RWPE2 (cell line): ENCODE measurements at regions not wholly inside any gene's neighbourhood (a gene's known extent, or its start where the extent isn't known, plus 50 kb on each side); places are given as distances from the start of the nearest gene placed in this dataset.

ENCODE experiments used
- ATAC-seq: fragments of 200-7000 bp; cut with Tn5 transposase; 3 replicates; pipeline ENCODE4 v1.9.1; 2021; ENCODE audit warnings: low read depth
- DNase-seq: peaks from one replicate; pipeline ENCODE4 v3.0.0-alpha.2; 2020; ENCODE audit warnings: low spot score
- H3K27ac ChIP-seq: fragments of 450-650 bp; 2 replicates; pipeline ENCODE4 v1.5.1; 2017; ENCODE audit warnings: mild to moderate bottlenecking; ENCODE audit not compliant: poor library complexity, severe bottlenecking
- H3K27me3 ChIP-seq: fragments of 250-450 bp; sonication (Bioruptor Pico); 2 replicates; pipeline ENCODE4 v1.5.1; 2021; ENCODE audit warnings: mild to moderate bottlenecking, moderate library complexity; ENCODE audit not compliant: insufficient read depth, poor library complexity, severe bottlenecking
- H3K36me3 ChIP-seq: fragments of 250-450 bp; sonication (Bioruptor Pico); 2 replicates; pipeline ENCODE4 v1.5.1; 2020; ENCODE audit warnings: low read depth, mild to moderate bottlenecking, moderate library complexity
- H3K4me1 ChIP-seq: fragments of 250-450 bp; sonication (Bioruptor Pico); 2 replicates; pipeline ENCODE4 v1.5.1; 2021; ENCODE audit warnings: mild to moderate bottlenecking, moderate library complexity; ENCODE audit not compliant: insufficient read depth, poor library complexity, severe bottlenecking
- H3K4me3 ChIP-seq: fragments of 250-450 bp; sonication (Bioruptor Pico); 2 replicates; pipeline ENCODE4 v1.5.1; 2021; ENCODE audit warnings: mild to moderate bottlenecking, moderate library complexity; ENCODE audit not compliant: severe bottlenecking
- H3K9me3 ChIP-seq: fragments of 250-450 bp; sonication (Bioruptor Pico); 2 replicates; pipeline ENCODE4 v1.5.1; 2021; ENCODE audit warnings: mild to moderate bottlenecking, moderate library complexity; ENCODE audit not compliant: severe bottlenecking
- CTCF ChIP-seq: fragments of 450-650 bp; IDR thresholded peaks from one replicate; pipeline ENCODE4 v1.5.1; 2017; ENCODE audit warnings: mild to moderate bottlenecking, moderate library complexity; ENCODE audit not compliant: poor library complexity, severe bottlenecking

GRCh38 chr4:136931781-136932180 lies 600.5 kb downstream of the PCDH18 start:
- Histone ChIP-seq H3K36me3 (no peaks in the 10 kb centered on the region), H3K27me3 (no peaks in the 10 kb centered on the region), H3K27ac (no peak overlapping the region), H3K4me1 (no peaks in the 10 kb centered on the region), H3K9me3 (no peaks in the 10 kb centered on the region), H3K4me3 (no peak overlapping the region)
- no peak for ATAC-seq
- no peak for TF ChIP-seq CTCF
- no peak for DNase-seq

GRCh38 chr4:136928957-136929411 lies 603.3 kb downstream of the PCDH18 start:
- Histone ChIP-seq H3K27me3 (no peaks in the 10 kb centered on the region), H3K9me3 (no peaks in the 10 kb centered on the region), H3K4me3 (no peak overlapping the region), H3K27ac (no peak overlapping the region), H3K36me3 (no peaks in the 10 kb centered on the region), H3K4me1 (no peaks in the 10 kb centered on the region)
- DNase-seq (no peak), ATAC-seq (no peak)
- TF ChIP-seq CTCF: no peak

GRCh38 chr4:136927172-136927571 lies 605.1 kb downstream of the PCDH18 start:
- Histone ChIP-seq H3K36me3 (no peaks in the 10 kb centered on the region), H3K4me1 (no peaks in the 10 kb centered on the region), H3K4me3 (no peak overlapping the region), H3K9me3 (no peaks in the 10 kb centered on the region), H3K27ac (no peak overlapping the region), H3K27me3 (no peaks in the 10 kb centered on the region)
- ATAC-seq (peak; percentile 95), DNase-seq (no peak)
- no peak for TF ChIP-seq CTCF

- ATAC-seq: no peak
- no peaks in the 10 kb centered on the region for H3K36me3 ChIP-seq
- no peaks in the 10 kb centered on the region for H3K9me3 ChIP-seq
- no peak for TF ChIP-seq CTCF
- DNase-seq: no peak
- no peaks in the 10 kb centered on the region for H3K27me3 ChIP-seq
- H3K27ac ChIP-seq: no peak overlapping the region
- no peaks in the 10 kb centered on the region for H3K4me1 ChIP-seq
- H3K4me3 ChIP-seq: no peak overlapping the region
These were observed 607.1 kb downstream of the PCDH18 start for GRCh38 chr4:136925203-136925602.

- no peak for TF ChIP-seq CTCF
- no peaks in the 10 kb centered on the region for H3K36me3 ChIP-seq
- no peaks in the 10 kb centered on the region for H3K27me3 ChIP-seq
- DNase-seq: no peak
- H3K9me3 ChIP-seq: no peaks in the 10 kb centered on the region
- no peaks in the 10 kb centered on the region for H3K4me1 ChIP-seq
- no peak overlapping the region for H3K27ac ChIP-seq
- ATAC-seq: no peak
- H3K4me3 ChIP-seq: no peak overlapping the region
These were observed 610.2 kb downstream of the PCDH18 start for GRCh38 chr4:136922066-136922465.
